GM21423 (cell line): ENCODE measurements at regions not wholly inside any gene's neighbourhood (a gene's known extent, or its start where the extent isn't known, plus 50 kb on each side); places are given as distances from the start of the nearest gene placed in this dataset.
"Not testable (repeated sequence)": the region's sequence is repeated elsewhere in the genome, so short reads cannot be mapped to it uniquely, and the experiment has no call there.

ENCODE experiments used
- ATAC-seq: cut with Tn5 transposase; IDR thresholded peaks from one replicate; pipeline ENCODE4 v1.9.1; 2021; ENCODE audit warnings: mild to moderate bottlenecking, moderate library complexity; ENCODE audit not compliant: unreplicated experiment

DNA sequence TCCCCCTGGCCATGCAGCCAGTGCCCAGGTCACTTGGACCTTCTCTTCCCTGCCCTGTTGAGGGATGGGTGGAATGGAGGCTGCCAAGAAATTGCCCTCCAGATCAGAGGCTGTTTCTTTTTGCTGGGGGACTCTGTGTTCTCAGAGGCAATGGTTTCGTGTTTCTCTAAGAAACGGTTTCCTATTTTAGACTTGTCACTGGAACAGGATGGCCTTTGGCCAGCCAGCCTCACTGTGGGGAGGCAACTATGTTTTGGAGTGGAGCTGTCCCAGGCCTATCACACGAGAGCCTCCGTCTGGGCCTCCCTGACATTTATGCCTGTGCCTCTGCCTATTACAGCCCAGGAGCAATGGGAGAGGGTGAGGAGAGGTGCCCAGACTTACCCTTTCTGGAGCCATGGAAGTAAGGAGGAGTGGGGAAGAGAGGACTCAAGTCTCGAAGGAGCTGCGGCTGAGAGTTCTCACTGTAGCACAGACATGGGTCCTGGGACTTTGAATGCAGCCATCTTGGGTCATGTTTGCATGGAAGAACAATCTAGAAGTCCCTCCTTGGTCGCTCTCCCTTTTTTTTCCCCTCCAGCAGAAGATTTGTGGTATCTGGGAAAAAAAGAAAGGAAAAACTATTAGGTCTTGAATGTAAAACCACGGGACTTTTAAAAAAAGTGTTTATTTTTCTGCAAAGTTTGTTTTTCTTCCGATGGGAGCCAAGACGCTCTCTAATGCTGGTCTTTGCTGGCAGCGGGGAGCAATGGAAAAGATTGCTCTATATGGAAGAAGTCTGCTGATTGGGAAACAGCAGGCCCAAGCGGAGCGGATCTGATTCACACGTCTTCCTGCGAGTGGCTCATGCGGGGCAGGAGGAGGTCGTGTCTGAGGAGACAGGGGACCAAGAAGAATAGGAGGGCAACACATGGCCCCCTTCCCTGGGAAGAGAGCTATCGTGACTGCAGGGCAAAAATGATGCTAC is 219.2 kb downstream of the FOXD2 start:
- ATAC-seq = no peak

- ATAC-seq = no peak
Observed at GRCh38 chr1:47658161-47658920, 220.5 kb downstream of the FOXD2 start.

- no peak for ATAC-seq
Observed at GRCh38 chr1:47659146-47659545, 221.3 kb downstream of the FOXD2 start.

DNA sequence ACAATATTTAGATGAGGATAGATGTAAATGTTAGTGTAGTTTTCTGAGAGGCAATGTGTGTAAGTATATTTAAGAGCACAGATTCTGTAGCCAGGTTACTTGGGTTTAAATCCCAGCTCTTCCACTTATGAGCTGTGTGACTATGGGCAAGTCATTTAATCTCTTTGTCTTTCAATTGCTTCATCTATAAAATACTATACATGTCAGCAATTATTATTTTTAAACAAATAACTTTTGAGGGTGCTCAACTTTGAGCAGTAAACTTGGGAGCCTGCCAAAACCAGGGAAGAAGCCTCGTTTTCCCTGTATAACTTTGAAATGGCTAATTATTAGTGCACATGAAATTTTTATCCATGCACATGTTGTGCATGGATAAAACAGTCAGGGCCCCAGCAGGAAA is 222.8 kb downstream of the FOXD2 start:
- ATAC-seq = no peak

- ATAC-seq = no peak
Observed at GRCh38 chr1:47661040-47661439, 223.2 kb downstream of the FOXD2 start.

DNA sequence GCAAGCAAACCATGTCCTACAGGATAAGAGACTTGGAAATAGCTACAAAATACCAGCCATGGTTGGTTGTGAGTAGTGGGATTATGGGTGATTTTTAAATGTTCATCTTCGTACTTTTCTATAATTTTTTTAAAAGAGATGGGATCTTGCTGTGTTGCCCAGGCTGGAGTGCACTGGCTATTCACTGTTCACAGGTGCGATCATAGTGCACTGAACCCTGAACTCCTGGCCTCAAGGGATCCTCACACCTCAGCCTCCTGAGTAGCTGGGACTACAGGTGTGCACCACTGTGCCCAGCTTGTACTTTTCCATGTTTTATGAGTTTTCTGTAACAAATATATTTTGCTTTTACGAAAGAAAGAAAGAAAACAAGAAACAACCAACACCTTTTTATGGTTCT is 224.2 kb downstream of the FOXD2 start:
- ATAC-seq = no peak

GRCh38 chr1:47663286-47663685 is 225.4 kb downstream of the FOXD2 start:
- ATAC-seq = no peak

GRCh38 chr1:47664356-47664755 is 226.5 kb downstream of the FOXD2 start:
- no peak for ATAC-seq

GRCh38 chr1:47664896-47665295 is 227.1 kb downstream of the FOXD2 start:
- ATAC-seq = not testable (repeated sequence)

- no peak for ATAC-seq
Observed at GRCh38 chr1:47669081-47669585, 231.3 kb downstream of the FOXD2 start.

DNA sequence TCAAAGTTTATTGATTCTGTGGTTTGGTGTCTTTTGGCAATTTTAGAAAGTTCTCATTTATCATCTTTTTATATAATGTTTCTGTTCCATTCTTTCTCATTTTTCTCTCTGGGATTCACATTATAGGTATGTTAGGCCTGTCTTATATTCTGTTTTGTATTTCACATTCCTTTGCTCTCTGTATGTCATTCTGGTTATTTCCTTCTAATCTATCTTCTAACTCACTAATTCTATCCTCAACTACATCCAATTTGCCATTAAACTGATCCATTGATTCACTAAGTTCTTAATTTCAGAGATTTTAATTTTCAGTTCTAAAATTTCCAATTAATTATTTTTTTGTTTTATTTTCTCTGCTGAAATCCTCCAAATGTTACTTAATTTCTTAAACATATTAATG is 234.8 kb downstream of the FOXD2 start:
- ATAC-seq = no peak

- no peak for ATAC-seq
Observed at GRCh38 chr1:47674189-47674588, 236.3 kb downstream of the FOXD2 start.

DNA sequence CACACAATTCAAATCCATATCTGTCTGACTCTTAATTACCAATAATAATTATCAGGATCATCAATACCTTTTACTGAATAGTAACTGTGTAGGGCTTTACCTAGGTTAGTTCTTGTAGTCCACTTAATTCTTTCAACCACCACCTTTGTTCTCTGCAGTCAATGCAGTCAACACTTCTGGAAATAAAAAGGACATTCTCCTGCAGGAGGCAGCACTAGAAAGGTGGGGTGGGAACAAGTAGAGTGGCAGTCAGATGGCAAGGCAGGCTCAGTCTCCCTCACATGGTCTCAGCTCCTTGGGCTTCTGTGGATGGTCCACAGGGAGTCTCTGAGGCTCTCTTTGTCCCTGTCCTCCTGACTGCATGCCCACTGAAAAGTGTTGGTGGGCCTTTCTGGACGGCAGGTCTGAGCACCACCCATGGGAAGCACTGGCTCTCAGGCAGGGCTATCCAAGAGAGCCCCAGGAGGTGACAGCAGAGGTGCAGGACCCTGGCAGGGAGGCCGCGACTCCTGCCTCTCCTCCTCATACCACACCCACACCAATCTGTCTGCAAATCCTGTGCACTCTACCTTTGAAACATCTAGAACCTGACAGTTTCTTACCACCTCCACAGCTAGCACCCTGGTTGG is 237.3 kb downstream of the FOXD2 start:
- ATAC-seq = no peak

GRCh38 chr1:47675721-47676120 is 237.9 kb downstream of the FOXD2 start:
- ATAC-seq = no peak

DNA sequence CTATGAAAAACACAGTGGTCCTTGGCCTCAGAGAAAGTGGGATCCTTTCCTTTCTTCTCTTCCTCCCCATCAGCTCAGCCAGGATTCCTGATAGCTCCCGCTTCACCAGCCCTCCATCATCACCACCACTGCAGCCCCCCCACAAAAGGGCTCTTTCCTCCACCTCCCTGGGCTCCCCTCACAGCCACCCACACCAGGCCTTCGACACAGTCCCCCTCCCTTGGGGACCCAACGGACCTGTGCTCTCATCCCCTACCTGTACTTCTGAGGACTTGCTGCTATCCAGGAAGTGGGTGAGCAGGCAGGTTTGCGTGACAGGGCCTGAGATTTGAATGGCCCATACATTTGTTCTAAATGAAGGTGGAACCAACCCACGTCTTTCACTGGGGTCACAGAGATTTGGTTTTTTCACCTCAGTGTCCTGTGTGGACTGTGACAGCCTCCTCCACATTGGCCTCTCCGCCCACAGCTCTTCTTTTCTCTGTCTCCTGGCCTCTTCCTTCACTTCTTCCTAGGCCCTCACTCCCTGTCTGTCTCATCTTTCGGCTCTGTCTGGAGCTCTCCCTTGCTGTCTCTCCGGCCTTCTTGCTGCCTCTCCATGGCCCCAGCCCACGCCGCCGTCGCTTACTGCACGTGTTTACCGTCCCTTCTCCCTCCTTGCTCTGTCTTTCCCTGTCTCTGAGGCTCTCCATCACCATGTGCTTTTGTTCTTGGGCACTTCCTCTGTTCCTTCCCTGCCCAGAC is 238.6 kb downstream of the FOXD2 start:
- no peak for ATAC-seq

DNA sequence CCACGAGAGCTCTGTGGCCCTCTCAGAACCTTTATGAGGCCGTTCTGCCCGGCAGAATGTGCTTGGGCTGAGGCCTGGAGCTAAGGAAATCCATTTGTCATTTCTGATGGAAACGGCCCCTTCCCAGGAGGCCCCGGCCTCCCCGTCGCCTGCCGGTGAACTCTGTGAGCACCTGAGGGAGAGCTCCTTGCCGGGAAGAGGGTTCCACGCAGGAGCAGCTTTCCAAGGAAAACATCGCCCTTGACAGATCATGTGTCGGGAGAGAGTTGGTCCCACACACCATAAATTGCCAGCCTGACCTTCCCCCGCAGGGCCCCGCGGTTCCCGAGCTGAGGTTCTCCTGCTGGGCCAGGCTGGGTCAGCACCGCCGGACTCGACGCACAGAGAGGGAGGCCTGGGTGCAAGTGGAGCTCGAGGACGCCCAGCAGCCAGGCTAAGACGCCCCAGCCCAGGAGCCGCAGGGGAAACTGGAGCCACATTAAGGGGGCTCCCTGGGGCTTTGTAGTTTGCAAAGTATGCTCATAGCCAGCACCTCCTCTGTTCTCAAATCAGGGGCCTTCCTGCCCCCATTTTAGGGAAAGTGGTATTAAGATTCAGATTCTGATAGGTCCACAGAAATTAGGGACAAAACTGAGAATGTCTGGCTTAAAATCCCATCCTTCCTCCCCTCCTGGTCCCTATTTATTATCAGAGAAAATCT is 239.5 kb downstream of the FOXD2 start:
- ATAC-seq = no peak

DNA sequence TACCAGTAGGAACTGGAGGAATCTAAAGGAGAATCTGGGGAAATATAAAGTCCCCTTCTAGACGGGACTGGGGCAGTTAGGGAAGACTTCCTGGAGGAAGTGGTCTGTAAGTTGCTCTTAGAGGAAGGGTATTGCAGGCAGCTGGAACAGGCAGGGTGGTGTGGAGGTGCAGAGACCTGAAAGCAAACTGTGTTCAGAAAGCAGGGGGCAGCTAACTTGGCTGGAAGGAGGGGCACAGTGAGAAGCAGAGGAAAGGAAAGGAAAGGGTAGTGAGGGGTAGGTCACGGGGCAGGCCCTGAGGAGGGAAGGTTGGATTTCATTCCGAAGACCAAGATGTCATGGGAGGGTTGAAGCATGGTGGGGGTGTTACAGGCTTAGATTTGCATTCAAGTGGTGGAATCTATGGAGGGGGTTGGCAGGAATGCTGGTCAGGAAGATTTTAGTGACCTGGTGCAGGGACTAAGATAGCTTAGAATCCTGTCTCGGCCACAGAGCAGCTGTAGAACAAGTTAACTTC is 240.7 kb downstream of the FOXD2 start:
- no peak for ATAC-seq

DNA sequence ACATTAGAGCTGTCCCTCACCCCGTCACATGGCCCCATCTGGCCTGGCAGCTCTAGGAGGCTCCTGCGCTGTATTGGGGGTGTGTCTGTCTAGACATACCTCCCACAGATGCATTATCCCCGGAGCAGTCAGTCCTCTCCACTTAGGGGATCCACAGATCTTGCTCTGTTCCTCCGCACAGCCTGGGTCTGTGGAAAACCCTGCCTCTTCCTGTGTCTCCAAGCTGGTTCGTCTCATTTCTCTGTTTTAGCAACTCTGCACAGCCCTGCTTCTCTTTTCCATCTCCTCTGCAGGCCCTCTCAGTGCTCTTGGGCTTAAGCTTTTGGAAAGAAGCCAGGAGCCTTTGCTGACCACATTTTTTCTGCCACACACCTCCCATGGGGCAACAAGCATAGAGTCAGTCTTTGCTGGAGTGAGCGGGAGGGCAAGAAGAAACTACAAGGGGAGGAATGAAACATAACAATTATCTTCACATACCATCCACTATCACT is 241.5 kb downstream of the FOXD2 start:
- ATAC-seq = no peak

- ATAC-seq = no peak
Observed at GRCh38 chr1:47679826-47680225, 242.0 kb downstream of the FOXD2 start.
